ENCODE measurements at regions not wholly inside any gene's neighbourhood (a gene's known extent, or its start where the extent isn't known, plus 50 kb on each side); places are given as distances from the start of the nearest gene placed in this dataset.

GRCh38 chr5:92860061-92860460 lies 721.0 kb downstream of the NR2F1-AS1 start:
- no peak for ATAC-seq
- Mint-ChIP-seq H3K27me3 (ENCODE audit: low read depth) (no peaks in the 10 kb centered on the region), H3K36me3 (no peaks in the 10 kb centered on the region), H3K9me3 (no peaks in the 10 kb centered on the region), H3K4me3 (no peak overlapping the region), H3K27ac (no peak overlapping the region), H3K4me1 (no peaks in the 10 kb centered on the region)
- TF ChIP-seq AFF4 (CRISPR knock-in tag; IDR thresholded peaks at IDR 0.05; ENCODE audit: borderline replicate concordance) = no peak
- no peak for TF ChIP-seq ARID4B (CRISPR knock-in tag; IDR thresholded peaks at IDR 0.05; ENCODE audit: borderline replicate concordance)
- TF ChIP-seq NFATC4 (CRISPR knock-in tag; IDR thresholded peaks at IDR 0.05) = no peak
- no peak for TF ChIP-seq ATF6 (CRISPR knock-in tag; IDR thresholded peaks at IDR 0.05)
- TF ChIP-seq, protein P1, sequence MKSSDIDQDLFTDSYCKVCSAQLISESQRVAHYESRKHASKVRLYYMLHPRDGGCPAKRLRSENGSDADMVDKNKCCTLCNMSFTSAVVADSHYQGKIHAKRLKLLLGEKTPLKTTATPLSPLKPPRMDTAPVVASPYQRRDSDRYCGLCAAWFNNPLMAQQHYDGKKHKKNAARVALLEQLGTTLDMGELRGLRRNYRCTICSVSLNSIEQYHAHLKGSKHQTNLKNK (CRISPR knock-in tag; IDR thresholded peaks at IDR 0.05) = no peak
- no peak for TF ChIP-seq USF2 (CRISPR knock-in tag; IDR thresholded peaks at IDR 0.05)
- TF ChIP-seq ZNF232 (CRISPR knock-in tag; IDR thresholded peaks at IDR 0.05) = no peak
- no peak for DNase-seq (ENCODE audit: low spot score)
- POLR2A ChIA-PET = no interaction called here
- CTCF ChIA-PET = no interaction called here

- CTCF ChIA-PET = no interaction called here
- no peaks in the 10 kb centered on the region for H3K36me3 Mint-ChIP-seq
- no peaks in the 10 kb centered on the region for H3K4me1 Mint-ChIP-seq
- H3K4me3 Mint-ChIP-seq = no peak overlapping the region
- no peaks in the 10 kb centered on the region for H3K27me3 Mint-ChIP-seq (ENCODE audit: low read depth)
- ATAC-seq (no peak), DNase-seq (ENCODE audit: low spot score) (no peak)
- no peaks in the 10 kb centered on the region for H3K9me3 Mint-ChIP-seq
- POLR2A ChIA-PET = no interaction called here
- no peak overlapping the region for H3K27ac Mint-ChIP-seq
- TF ChIP-seq, protein P2, sequence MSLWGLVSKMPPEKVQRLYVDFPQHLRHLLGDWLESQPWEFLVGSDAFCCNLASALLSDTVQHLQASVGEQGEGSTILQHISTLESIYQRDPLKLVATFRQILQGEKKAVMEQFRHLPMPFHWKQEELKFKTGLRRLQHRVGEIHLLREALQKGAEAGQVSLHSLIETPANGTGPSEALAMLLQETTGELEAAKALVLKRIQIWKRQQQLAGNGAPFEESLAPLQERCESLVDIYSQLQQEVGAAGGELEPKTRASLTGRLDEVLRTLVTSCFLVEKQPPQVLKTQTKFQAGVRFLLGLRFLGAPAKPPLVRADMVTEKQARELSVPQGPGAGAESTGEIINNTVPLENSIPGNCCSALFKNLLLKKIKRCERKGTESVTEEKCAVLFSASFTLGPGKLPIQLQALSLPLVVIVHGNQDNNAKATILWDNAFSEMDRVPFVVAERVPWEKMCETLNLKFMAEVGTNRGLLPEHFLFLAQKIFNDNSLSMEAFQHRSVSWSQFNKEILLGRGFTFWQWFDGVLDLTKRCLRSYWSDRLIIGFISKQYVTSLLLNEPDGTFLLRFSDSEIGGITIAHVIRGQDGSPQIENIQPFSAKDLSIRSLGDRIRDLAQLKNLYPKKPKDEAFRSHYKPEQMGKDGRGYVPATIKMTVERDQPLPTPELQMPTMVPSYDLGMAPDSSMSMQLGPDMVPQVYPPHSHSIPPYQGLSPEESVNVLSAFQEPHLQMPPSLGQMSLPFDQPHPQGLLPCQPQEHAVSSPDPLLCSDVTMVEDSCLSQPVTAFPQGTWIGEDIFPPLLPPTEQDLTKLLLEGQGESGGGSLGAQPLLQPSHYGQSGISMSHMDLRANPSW (CRISPR knock-in tag; conservative IDR thresholded peaks at IDR 0.05; ENCODE audit: low read depth) = no peak
- TF ChIP-seq, protein P3, sequence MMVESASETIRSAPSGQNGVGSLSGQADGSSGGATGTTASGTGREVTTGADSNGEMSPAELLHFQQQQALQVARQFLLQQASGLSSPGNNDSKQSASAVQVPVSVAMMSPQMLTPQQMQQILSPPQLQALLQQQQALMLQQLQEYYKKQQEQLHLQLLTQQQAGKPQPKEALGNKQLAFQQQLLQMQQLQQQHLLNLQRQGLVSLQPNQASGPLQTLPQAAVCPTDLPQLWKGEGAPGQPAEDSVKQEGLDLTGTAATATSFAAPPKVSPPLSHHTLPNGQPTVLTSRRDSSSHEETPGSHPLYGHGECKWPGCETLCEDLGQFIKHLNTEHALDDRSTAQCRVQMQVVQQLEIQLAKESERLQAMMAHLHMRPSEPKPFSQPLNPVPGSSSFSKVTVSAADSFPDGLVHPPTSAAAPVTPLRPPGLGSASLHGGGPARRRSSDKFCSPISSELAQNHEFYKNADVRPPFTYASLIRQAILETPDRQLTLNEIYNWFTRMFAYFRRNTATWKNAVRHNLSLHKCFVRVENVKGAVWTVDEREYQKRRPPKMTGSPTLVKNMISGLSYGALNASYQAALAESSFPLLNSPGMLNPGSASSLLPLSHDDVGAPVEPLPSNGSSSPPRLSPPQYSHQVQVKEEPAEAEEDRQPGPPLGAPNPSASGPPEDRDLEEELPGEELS (CRISPR knock-in tag; IDR thresholded peaks at IDR 0.05) = no peak
- TF ChIP-seq ZSCAN18 (CRISPR knock-in tag; IDR thresholded peaks at IDR 0.05) = no peak
- TF ChIP-seq JAZF1 (CRISPR knock-in tag; IDR thresholded peaks at IDR 0.05) = no peak
Measured at GRCh38 chr5:92852219-92852618, 728.8 kb downstream of the NR2F1-AS1 start.
